HG02852 (cell line): ENCODE measurements at regions not wholly inside any gene's neighbourhood (a gene's known extent, or its start where the extent isn't known, plus 50 kb on each side); places are given as distances from the start of the nearest gene placed in this dataset.

Source experiments
- ATAC-seq: cut with Tn5 transposase; IDR thresholded peaks from one replicate; pipeline ENCODE4 v1.9.1; 2021; ENCODE audit warnings: mild to moderate bottlenecking, moderate library complexity; ENCODE audit not compliant: unreplicated experiment

DNA sequence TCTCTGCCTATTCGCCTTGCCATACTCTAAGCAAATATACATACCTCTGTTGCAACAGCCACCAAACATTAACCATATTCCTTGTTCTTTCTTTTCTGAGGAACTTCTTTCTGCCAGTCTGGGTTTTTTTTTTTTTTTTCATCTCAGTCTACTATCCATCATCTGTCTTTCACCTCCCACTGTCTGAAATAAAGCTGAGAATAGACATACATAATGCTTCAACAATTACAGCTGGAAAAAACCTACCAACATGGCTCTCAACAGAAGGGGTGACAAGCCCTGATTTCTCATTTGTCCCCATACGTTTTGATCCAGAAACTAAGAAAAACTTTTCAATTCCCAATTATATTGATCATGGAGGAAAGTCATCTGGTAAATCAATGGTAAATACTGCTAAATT, 728.8 kb upstream of the POU3F3 start:
- ATAC-seq, result no peak

DNA sequence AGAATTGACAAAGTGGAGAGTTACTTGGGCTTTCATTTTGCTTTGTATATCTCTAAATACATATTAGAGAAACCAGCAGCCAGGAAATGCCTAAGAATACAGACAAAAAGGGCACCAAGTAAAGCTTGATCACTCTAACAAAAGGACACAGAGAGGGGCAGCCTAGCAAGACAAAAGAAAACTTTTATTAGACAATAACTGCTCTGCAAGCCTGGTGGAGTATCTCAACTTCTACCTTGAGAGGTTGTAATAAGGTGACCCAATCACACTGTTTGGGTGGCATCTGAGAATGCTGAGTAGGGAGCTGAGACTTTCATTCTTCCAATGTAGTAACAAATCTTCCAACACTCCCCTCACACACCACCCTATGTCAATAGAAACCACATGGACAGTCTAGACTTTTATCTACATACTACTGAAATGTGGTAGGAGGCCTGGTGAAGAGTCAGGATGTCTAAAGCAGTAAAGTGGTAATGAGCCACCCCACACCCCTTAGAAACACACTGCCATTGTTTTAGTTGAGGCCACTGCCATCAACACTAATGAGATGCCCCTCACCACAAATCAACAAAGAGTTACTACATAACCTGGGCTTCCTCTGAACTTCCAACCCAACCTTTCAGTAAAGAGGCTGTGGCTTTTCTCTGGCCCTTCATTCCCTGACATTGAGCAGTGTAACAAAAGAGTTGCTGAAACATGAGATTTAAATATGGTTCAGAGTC, 726.7 kb upstream of the POU3F3 start:
- ATAC-seq, result no peak

DNA sequence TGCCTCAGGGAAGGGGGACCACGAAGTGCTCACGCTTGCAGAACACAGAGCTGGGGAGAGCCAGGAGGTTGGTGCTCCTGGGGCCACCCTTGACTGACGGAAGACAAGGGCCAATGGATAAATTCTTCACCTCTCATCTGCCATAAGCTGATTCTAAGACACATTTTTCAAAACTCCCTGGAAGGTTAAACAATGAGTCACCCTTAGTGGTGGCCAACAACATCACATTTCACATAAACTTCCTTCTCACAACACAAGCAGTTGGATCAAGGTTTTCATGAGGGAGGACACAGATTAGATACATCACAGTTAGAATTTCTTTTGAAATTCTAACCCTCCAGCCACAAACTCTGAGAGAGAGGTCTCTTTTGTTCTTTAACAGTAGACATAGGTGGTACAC, 713.6 kb upstream of the POU3F3 start:
- no peak for ATAC-seq

DNA sequence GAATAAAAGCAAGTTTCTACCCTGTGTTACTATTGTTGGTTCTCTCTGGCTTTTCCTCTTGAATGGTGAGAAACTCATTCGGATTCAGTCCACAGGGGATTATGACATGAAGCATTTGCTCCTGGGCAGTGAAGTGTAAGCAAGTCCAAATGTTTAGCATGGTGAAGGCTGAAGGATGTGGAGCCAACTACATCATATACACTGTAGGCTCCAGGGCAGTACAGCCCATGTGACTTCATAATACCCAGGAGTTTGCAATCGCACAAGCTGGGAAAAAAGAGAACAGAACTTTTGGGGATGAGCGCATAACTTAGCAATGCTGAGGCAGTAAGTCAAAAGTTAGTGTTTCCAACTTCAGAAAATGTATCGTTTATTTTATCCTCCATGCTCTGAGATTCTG, 695.7 kb upstream of the POU3F3 start:
- no peak for ATAC-seq

DNA sequence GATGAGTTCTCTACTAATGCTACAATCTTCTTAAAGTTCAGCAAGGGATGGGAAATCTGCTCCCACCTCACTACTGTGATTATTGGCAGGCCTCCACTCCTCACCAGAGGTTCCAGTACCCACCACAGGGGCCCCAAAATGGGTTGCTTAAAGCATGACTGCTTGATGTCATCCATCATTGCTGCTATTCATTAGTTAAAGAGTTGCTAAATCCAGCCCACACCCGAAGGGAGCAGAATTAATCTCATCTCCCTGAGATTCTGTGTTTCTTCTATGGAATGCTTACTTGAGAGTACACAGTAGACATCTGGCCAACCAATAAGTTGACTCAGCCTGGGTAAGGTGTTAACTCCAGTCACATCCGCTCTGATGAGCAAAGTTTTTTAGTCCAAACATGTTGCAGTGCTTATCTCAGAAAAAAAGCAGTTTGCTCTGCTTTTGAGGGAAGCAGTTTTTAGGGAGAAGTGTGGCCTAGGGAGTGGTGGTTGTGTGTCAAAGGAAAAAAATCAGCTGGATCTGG, 690.2 kb upstream of the POU3F3 start:
- no peak for ATAC-seq

DNA sequence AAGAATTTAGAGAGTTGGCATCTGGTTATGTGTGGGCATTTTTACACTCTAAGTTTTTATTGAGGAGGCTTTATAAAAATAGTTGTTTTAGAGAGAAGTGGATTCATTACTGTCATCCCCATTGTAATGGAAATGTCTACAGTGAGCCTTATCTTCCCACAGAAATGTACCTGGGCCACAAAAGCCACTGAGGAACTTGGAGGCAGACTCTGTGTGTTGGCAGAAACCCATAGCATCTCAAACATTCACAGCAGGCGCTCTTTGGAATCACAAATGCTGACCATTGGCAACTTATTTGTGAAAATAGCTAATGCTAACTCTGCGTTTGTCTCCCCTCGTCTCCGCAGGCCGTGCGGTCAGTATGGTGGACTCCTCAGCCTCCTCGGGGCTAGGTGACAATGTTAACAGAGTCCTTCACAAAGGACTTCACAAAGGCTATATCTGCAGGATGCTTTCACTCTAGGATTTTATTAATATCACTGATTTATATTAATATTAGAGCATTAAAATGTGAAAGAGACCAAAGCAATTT, 689.1 kb upstream of the POU3F3 start:
- ATAC-seq, result no peak

DNA sequence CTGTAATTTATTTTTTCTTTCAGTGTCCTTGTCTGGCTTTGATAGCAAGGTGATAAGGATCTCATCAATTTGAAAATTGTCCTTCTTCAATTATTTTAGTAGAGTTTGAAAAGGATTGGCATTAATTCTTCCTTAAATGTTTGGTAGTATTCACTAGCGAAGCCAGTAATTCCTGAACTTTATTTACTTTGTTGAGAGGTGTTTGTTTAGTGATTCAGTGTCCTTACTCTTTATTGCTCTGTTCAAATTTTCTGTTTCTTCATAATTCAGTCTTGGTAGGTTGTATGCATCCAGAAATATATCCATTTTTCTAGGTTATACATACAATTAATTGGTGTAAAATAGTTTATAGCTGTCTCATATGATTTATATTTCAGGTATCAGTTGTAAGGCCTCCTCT, 676.7 kb upstream of the POU3F3 start:
- no peak for ATAC-seq

DNA sequence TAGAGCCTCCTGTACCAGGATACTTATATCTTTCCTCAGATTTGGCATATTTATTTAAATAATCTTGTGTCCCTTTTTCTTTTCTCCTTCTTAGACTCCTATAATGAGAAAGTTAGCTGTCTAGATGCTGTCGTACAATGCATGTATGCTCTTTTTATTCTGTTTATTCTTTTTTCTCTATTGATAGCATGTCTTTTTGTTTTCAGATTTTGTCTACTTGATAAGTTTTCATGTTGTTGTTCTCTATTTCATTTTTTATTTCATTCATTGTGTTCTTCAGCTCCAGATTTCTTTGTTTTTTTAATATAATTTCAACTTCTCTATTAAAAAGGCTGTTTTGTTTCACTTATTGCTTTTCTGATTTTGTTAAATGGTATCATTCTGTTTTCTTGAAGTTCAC, 674.3 kb upstream of the POU3F3 start:
- ATAC-seq, result no peak

DNA sequence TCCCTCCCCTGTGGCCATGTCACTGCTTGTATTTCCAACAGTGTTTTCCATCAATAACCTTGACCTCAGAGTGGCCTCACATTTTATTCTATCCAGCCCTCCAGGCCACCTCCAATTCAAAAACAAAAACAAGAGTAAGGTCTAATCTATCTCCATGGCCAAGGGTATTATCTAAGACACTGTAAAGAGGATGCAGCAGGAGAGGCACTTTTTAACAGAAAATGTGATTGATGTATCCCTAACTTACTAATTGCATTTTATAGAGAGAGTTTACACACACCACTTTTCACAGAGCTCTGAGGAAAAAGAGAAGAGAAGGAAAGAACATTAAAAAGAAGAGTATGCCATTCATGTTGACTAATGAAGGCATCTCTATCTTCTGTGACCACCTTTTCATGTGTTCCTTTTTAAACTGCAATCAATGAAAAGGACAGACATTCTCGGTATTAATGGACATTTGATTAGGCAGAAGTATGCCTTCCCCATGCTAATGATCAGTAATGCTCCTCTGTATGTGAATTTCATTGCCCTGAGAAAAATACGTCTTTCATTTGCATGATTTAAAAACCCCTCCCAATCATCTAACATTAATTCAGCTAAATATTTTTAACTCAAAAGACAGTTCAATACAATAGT, 653.3 kb upstream of the POU3F3 start:
- no peak for ATAC-seq

DNA sequence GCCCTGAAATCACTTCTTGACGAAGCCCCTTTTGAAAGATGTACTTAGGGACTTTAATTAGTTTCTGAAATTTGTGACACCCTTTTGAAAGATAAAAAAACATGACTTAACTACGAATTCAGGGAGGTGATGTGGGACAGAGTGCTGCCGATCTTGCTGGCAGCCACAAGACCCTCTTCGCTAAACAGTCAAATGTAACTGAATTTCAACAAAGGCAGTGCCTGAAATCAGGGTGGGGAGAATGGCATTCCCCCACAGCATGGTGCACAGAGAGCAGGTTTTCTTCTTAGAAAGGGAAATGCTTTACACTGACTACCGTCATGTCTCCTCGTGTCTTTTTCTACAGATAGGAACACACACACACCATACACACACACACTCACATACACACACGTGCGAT, 640.2 kb upstream of the POU3F3 start:
- no peak for ATAC-seq

DNA sequence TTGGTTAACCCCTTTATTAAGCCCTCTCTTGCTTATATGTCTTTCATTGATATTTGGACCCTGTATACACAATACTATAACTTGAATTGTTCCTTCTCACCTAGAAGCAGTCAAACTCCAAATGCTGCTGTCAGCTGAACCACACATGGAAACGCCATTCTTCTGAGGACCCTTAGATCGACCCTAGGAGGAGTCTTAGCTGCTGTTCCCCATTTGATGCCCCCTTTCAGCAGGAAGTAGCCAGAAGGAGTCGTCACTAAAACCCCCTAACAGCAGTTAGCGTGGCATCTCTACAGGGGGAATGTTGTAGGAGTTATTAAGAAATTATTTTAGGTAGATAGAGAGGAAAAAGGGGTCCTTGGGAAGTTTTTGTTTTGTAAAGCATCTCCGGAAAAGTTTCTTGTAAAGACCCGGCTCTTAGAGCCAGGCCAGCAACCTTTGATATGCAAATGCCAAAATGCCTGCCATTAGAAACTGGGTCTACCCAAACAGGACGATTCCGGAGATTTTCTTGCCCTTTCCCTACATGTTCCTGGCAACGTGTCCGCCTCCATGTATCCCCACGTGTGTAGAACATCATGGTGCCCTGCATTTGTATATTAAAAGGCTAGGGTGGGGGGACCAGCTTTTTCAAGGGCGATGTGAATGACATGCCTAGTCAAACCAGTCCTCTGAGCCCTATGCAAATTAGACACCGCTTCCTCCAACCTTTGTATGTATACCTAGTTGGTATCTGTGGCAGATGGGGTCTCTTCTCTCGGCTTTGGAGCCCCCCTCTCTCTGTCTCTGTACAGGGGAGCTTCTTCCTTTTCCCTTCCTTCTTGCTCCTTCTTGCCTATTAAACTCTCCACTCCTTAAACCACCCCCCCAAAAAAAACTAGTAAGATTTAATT, 638.4 kb upstream of the POU3F3 start:
- no peak for ATAC-seq

DNA sequence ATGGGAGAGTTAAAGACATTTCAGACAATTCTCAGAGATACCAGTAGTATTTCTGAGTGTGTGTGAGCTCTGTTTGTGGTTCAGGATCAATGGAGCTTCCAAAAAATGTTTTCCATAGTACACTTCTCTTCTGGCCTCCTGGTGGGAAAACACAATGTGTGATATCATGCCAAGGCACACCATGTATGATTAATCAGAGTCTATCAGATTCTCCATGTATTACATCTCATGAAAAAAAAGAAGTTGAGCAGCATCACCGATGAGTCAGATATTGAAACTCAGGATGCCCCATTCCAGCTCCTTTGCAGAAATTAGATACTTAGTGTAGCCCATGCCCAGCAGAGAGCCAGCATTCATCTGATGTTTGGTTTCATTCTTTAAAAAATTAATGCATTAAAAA, 620.3 kb upstream of the POU3F3 start:
- no peak for ATAC-seq

DNA sequence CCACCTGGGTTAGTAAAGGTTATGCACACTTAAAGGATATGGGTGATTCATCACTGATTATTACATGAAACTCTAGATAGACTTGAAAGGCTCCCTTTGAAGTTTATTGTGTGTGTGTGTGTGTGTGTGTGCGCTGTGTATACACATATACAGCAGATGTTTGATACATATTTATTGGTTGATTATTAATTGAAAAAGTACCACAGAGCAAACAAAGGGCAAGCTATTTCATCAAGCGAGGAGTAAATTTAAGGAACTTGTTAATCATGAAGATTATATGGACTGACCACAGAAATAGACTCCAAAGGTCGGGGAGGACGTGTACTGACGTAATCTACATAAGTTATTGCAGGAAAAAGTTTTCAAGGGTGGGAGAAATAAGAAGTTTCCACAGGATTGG, 617.4 kb upstream of the POU3F3 start:
- no peak for ATAC-seq

DNA sequence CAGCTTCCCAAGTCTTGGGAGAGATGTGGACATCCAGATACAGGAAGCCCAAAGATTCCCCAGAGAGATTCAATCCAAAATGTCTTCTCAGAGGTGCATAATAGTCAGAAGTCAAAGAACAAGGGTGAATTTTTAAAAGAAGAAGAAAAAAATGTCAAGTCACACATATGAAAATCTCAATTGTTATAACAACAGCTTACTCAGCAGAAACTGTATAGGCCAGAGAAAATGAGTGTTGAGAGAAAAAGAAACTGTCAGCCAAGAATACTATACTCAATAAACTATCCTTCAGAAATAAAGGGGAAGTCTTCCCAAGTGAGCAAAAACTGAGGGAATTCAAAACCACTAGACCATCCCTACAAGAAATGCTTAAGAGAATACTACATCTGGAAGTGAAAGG, 612.9 kb upstream of the POU3F3 start:
- ATAC-seq, result no peak

DNA sequence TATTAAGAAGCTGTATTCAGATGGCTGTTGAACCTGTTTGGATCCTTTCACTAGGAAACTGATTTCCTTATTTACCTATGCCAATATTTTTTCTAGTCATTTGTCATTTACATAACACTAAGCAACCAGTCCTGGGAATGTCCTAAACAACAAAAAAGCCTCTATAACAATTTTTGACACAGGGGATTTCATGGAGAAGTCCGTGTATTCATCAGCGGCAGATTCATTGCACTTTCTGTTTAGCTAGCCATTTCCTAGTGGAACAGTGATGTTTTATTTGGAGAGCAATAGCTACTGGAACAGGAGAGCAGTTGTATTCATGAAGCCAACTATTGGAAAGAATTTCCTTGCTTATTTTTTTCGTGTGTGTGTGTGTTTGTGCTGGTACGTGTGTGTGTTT, 604.3 kb upstream of the POU3F3 start:
- ATAC-seq, result no peak

DNA sequence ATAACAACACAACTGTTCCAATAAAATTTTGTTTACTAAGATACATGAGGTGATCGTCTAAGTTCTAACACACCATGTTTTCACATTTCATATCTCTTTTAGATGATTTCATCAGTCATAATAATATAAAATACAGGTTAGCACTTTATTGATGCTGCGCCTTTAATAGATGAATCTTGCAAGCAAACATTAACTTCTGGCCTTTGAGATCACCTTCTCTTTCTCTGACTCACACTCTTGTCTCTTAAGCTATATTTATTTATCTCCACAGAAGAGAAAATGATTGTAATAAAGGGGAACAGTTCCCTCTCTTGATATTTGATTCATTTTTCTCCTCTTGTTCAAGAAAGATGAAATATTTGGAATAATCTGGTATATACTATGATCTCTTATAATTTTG, 603.3 kb upstream of the POU3F3 start:
- no peak for ATAC-seq

DNA sequence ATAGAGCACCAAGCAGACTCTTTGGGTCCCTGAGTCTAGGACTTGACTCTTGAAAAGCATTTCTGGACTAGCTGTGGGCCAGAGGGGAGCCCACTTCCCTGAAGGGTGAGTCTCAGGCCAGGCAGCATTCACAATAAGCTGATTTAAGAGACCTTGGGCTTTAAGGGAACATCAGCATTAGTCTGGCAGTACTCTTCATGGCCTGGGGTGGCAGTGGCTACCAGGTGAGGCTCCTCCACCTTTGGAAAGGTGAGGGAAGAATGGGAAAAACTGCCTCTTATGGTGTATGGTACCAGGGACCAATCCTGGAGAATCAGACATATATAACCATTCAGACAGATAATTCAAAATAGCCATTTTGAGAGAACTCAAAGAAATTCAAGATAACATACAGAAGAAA, 599.9 kb upstream of the POU3F3 start:
- no peak for ATAC-seq

DNA sequence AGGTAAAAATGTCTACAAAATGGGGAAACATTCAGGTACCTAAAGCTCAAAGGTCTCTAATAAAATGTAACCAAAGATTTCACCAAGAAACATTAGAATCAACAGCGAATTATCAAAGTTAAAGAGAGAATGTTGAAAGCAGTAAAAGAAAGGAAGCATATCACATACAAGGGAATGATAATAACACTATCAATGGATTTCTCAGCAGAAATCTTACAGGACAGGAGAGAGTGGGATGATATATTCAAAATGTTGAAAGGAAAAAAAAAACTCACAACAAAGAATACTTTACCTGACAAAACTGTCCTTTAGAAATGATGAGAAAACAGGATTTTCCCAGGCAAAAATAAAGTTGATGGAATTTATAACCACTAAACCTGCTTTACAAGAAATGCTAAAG, 591.2 kb upstream of the POU3F3 start:
- ATAC-seq, result no peak

DNA sequence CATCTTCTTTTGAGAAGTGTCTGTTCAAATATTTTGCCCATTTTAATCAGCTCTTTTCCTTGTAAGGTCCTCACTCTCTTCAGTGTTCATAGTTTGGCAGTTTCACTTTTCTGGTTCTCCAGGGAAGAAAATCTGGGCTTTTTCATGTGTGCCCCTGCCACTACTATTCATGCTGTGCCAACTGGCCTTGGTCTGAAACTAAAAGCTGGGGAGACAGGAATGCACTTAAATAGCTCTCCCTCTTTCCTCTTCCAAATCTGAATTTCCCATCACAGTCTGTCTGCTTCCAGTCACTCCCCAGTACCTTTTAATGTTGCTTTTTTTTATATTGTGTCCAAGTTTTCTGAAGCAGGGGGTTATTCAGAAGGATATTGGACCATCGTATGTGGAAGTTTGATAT, 574.3 kb upstream of the POU3F3 start:
- ATAC-seq, result no peak

DNA sequence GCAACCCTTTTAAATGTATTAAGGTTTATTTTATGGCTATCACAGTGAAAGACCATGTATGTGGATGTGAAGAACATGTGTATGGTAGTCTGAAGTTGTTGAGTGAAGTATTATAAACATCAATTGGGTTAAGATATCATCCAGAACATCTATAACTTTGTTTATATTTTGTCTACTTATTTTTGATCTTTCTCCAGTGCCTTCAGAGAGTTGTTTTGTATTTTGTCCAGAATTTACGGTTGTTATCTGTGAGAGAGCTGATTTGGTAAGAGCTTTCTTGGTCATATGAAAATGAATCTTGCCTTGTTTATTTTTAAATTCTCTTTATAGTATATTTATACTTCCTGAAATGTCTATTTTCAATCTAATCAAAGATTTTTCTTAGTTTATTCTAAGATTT, 573.7 kb upstream of the POU3F3 start:
- no peak for ATAC-seq

DNA sequence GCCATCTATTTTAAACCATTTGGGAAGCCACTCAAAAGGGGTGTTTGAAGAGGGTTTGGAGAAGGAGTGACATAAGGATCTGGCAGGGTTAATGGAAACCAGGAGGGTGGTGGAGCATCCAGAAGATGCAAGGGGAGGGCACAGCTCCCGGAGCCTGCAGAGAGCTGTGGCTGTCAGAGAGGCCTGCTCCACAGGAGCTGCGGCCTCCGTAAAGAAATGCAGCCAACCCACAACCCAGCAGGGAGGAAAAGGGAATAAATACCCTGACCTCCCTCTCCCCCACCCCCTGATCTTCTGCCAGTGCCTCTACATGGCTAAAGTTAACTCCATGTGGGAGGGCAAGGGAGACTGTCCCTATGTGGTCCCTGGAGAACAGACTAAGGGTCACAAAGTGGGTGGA, 567.1 kb upstream of the POU3F3 start:
- no peak for ATAC-seq
